SKM-1 treated with dmso at 0.1 percent for 144 hours (cell line): ENCODE measurements at regions not wholly inside any gene's neighbourhood (a gene's known extent, or its start where the extent isn't known, plus 50 kb on each side); places are given as distances from the start of the nearest gene placed in this dataset.

Experiments
- DNase-seq: peaks from one replicate; lab custom pipeline; 2025; ENCODE audit not compliant: unreplicated experiment; lab: John Stamatoyannopoulos, UW

GRCh38 chr3:154486949-154487348 is 57.0 kb upstream of the GPR149 start:
- DNase-seq = no peak

- no peak for DNase-seq
These were observed 52.5 kb upstream of the GPR149 start for GRCh38 chr3:154482507-154482906.

GRCh38 chr3:154480033-154480432 is 50.0 kb upstream of the GPR149 start:
- no peak for DNase-seq
